Caco-2 (cell line): ENCODE measurements at regions not wholly inside any gene's neighbourhood (a gene's known extent, or its start where the extent isn't known, plus 50 kb on each side); places are given as distances from the start of the nearest gene placed in this dataset.

ENCODE experiments used
- BruUV-seq: library from RNA; stranded (reverse); fragments of 400-500 nt; replicated peaks from 2 replicates; lab custom pipeline; 2021; lab: Mats Ljungman, UMichigan
- CTCF ChIA-PET: fragments of 300-600 bp; sonication (Branson Sonifier 250); formaldehyde crosslinking; loops from one replicate; lab custom pipeline; 2022; ENCODE audit warnings: antibody characterized with exemption; lab: Charles Lee
- POLR2A ChIA-PET: fragments of 300-600 bp; sonication (Branson Sonifier 250); formaldehyde crosslinking; loops from one replicate; lab custom pipeline; 2022; ENCODE audit warnings: antibody characterized with exemption; lab: Charles Lee
- DNase-seq, 2 experiments: peaks; one replicate each; pipeline versions ENCODE4 v3.0.0 to v3.0.0-alpha.2; 2020 to 2022
- H3K27me3 ChIP-seq: replicated peaks from 2 replicates; pipeline ENCODE4 v1.6.0; 2011; ENCODE audit warnings: low read length; ENCODE audit not compliant: control insufficient read depth, insufficient read depth
- H3K36me3 ChIP-seq: 2 replicates; pipeline ENCODE4 v1.5.1; 2011; ENCODE audit warnings: low read length; ENCODE audit not compliant: control insufficient read depth, insufficient read depth
- H3K4me1 ChIP-seq: fragments of 250-450 bp; sonication (Bioruptor Pico); 2 replicates; pipeline ENCODE4 v1.5.1; 2020; ENCODE audit warnings: mild to moderate bottlenecking
- H3K4me3 ChIP-seq: 2 replicates; pipeline ENCODE4 v1.5.1; 2011; ENCODE audit warnings: low read depth, mild to moderate bottlenecking, control low read depth, low read length
- H3K9me3 ChIP-seq: fragments of 250-450 bp; sonication (Bioruptor Pico); 2 replicates; pipeline ENCODE4 v1.5.1; 2020; ENCODE audit warnings: mild to moderate bottlenecking, moderate library complexity
- H3K27ac Mint-ChIP-seq: one replicate; pipeline ENCODE4 v1.8.0; 2022; ENCODE audit warnings: mixed read lengths; ENCODE audit not compliant: unreplicated experiment
- H3K27me3 Mint-ChIP-seq: one replicate; pipeline ENCODE4 v1.8.0; 2022; ENCODE audit warnings: mixed read lengths; ENCODE audit not compliant: insufficient read depth, unreplicated experiment
- H3K36me3 Mint-ChIP-seq: one replicate; pipeline ENCODE4 v1.8.0; 2022; ENCODE audit warnings: mild to moderate bottlenecking, mixed read lengths; ENCODE audit not compliant: insufficient read depth, unreplicated experiment
- H3K4me1 Mint-ChIP-seq: one replicate; pipeline ENCODE4 v1.8.0; 2022; ENCODE audit warnings: low read depth, mixed read lengths; ENCODE audit not compliant: unreplicated experiment
- H3K4me3 Mint-ChIP-seq: one replicate; pipeline ENCODE4 v1.8.0; 2022; ENCODE audit warnings: mild to moderate bottlenecking, moderate library complexity, mixed read lengths; ENCODE audit not compliant: unreplicated experiment
- H3K9me3 Mint-ChIP-seq: one replicate; pipeline ENCODE4 v1.8.0; 2022; ENCODE audit warnings: mixed read lengths; ENCODE audit not compliant: unreplicated experiment
- intact Hi-C: fragments of 100-400 bp; cut with micrococcal nuclease; formaldehyde crosslinking; loops from one replicate; pipeline ENCODE4 v1.10.0; 2022; ENCODE audit not compliant: unreplicated experiment
- TF ChIP-seq, protein P1 (sequence below), 2 experiments: fragments of 200-600 bp in 1 of 2; IDR thresholded peaks; 1 replicate in 1 of 2; 2 replicates in 1 of 2; pipeline versions ENCODE4 v1.5.1 to v1.8.0; 2011 to 2022; ENCODE audit warnings: antibody characterized with exemption in 1 of 2, control low read depth in 1 of 2, inconsistent platforms in 1 of 2, low read depth in 1 of 2, low read length in 1 of 2, mild to moderate bottlenecking in 1 of 2, moderate library complexity in 1 of 2; ENCODE audit not compliant: insufficient read depth in 1 of 2, severe bottlenecking in 1 of 2, unreplicated experiment in 1 of 2

DNA sequence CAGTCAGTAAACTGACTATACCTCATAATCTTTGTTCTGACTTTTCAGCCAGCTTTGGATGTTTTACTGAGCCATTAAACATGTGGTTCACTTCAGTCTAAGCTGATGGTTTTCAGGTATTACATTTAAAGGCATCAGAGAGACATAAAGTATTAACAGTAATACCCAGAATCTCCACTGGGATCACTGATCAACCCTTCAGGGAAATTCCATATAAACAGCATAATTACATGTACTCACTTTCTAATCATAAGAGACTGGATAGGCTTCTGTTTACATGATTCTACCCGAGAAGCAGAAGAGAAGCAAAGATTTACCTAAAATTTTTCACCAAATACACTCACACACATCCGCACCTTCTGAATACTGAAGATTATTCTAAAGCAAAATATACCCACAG lies 186.7 kb upstream of the FREM1 start:
- H3K9me3 Mint-ChIP-seq, result no peaks in the 10 kb centered on the region
- CTCF ChIA-PET, result no interaction called here

DNA sequence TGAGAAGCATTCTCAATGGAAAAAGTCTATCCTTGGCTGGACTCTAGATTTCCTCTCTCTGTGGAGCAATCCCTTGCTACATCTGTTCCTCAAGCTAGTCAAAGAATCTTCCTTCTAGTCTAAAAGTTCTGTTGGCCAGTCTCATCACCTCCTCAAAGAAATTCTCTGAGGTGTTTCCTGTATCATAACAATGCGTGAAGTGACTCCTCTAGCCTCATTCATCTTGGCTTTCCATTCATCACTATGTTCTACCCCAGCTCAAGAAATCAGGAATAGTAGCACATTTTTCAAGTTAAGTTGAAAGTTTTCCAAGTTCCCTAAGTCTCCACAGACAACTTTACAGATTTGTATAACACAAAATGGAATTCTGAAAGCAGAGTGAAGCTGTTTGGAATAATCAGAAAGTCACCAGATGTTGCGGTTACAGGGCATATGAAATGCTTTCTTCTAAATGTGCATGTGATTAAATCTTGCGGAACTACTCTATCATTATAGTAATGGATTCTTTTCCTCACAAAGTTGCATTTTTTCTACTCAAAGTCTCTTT lies 176.6 kb upstream of the FREM1 start:
- Mint-ChIP-seq H3K36me3 (no peaks in the 10 kb centered on the region), H3K27ac (no peak overlapping the region), H3K9me3 (no peaks in the 10 kb centered on the region), H3K4me1 (no peaks in the 10 kb centered on the region), H3K27me3 (no peaks in the 10 kb centered on the region), H3K4me3 (no peak overlapping the region)
- Histone ChIP-seq H3K36me3 (no peaks in the 10 kb centered on the region), H3K9me3 (no peaks in the 10 kb centered on the region), H3K27me3 (no peaks in the 10 kb centered on the region), H3K4me3 (no peak overlapping the region), H3K4me1 (no peaks in the 10 kb centered on the region)
- intact Hi-C loops, result no loop called here
- TF ChIP-seq, protein P1, sequence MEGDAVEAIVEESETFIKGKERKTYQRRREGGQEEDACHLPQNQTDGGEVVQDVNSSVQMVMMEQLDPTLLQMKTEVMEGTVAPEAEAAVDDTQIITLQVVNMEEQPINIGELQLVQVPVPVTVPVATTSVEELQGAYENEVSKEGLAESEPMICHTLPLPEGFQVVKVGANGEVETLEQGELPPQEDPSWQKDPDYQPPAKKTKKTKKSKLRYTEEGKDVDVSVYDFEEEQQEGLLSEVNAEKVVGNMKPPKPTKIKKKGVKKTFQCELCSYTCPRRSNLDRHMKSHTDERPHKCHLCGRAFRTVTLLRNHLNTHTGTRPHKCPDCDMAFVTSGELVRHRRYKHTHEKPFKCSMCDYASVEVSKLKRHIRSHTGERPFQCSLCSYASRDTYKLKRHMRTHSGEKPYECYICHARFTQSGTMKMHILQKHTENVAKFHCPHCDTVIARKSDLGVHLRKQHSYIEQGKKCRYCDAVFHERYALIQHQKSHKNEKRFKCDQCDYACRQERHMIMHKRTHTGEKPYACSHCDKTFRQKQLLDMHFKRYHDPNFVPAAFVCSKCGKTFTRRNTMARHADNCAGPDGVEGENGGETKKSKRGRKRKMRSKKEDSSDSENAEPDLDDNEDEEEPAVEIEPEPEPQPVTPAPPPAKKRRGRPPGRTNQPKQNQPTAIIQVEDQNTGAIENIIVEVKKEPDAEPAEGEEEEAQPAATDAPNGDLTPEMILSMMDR (IDR thresholded peaks at IDR 0.05; ENCODE audit: insufficient read depth in 1 of 2, low read depth in 1 of 2, low read length in 1 of 2, severe bottlenecking in 1 of 2, unreplicated experiment in 1 of 2), result no peak
- DNase-seq, result no peak
- ChIA-PET POLR2A (no interaction called here), CTCF (no interaction called here)
- no TSS peak for BruUV-seq

More for the DNA sequence above, 186.7 kb upstream of the FREM1 start:
- no peak overlapping the region for H3K4me3 Mint-ChIP-seq
- DNase-seq, result no peak
- H3K27ac Mint-ChIP-seq, result no peak overlapping the region
- BruUV-seq, result no TSS peak
- intact Hi-C loops, result no loop called here
- TF ChIP-seq, protein P1 (IDR thresholded peaks at IDR 0.05; ENCODE audit: insufficient read depth in 1 of 2, low read depth in 1 of 2, low read length in 1 of 2, severe bottlenecking in 1 of 2, unreplicated experiment in 1 of 2), result no peak
- no peaks in the 10 kb centered on the region for H3K36me3 Mint-ChIP-seq
- H3K9me3 ChIP-seq, result no peaks in the 10 kb centered on the region
- 0 out of 2 replicates have a peak, but pooled peaks cover 5% of the 10 kb centered on the region for H3K4me1 ChIP-seq
- no peak overlapping the region for H3K4me3 ChIP-seq
- H3K4me1 Mint-ChIP-seq, result peaks cover 12% of the 10 kb centered on the region
- no peaks in the 10 kb centered on the region for H3K27me3 ChIP-seq
- H3K27me3 Mint-ChIP-seq, result peaks cover 2% of the 10 kb centered on the region
- H3K36me3 ChIP-seq, result no peaks in the 10 kb centered on the region
- POLR2A ChIA-PET, result no interaction called here

DNA sequence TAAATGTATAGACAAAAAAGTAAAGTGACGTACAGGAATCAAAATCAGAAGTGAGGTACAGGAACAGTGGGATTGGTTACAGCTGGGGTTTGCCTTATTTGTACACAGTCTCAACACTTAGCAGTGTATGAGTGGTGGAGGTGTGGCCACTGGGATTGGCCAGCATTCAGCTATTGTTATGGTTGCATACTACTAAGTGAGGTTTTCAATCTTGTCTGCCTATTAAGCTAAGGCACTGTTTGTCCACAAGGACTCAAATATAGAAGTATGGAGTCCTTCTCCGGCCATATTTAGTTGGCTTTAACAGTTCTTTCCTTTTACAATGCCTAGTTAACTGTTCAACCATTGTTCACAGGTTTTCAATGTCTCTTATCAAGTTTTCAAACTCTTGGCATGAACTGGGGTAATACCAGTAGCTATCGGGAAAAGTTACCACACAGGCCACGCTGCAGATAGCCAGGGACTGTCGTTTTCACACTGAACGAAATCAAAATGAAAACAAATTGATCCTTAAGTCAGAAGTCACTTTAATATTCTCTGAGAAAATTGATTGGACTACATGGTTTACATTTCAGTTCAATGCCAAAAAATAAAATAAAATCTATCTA lies 176.0 kb upstream of the FREM1 start:
- no peak overlapping the region for H3K27ac Mint-ChIP-seq

More for the DNA sequence above, 176.0 kb upstream of the FREM1 start:
- H3K36me3 Mint-ChIP-seq, result no peaks in the 10 kb centered on the region
- no peak for DNase-seq
- CTCF ChIA-PET, result no interaction called here
- no peaks in the 10 kb centered on the region for H3K27me3 Mint-ChIP-seq
- POLR2A ChIA-PET, result no interaction called here
- H3K4me1 ChIP-seq, result no peaks in the 10 kb centered on the region
- no peaks in the 10 kb centered on the region for H3K4me1 Mint-ChIP-seq
- intact Hi-C loops, result no loop called here
- no peak overlapping the region for H3K4me3 ChIP-seq
- no peaks in the 10 kb centered on the region for H3K27me3 ChIP-seq
- BruUV-seq, result no TSS peak
- no peak overlapping the region for H3K4me3 Mint-ChIP-seq
- H3K36me3 ChIP-seq, result no peaks in the 10 kb centered on the region
- H3K9me3 ChIP-seq, result no peaks in the 10 kb centered on the region
- TF ChIP-seq, protein P1 (IDR thresholded peaks at IDR 0.05; ENCODE audit: insufficient read depth in 1 of 2, low read depth in 1 of 2, low read length in 1 of 2, severe bottlenecking in 1 of 2, unreplicated experiment in 1 of 2), result no peak
- no peaks in the 10 kb centered on the region for H3K9me3 Mint-ChIP-seq
